SK-N-SH (cell line): ENCODE measurements at regions not wholly inside any gene's neighbourhood (a gene's known extent, or its start where the extent isn't known, plus 50 kb on each side); places are given as distances from the start of the nearest gene placed in this dataset.

Source experiments
- FOXJ3 ChIP-seq: sonication (generic); formaldehyde crosslinking; IDR thresholded peaks from 2 replicates; pipeline ENCODE4 v1.5.1; 2020; ENCODE audit warnings: mild to moderate bottlenecking, missing genetic modification reagents
- FOXM1 ChIP-seq: IDR thresholded peaks from 2 replicates; pipeline ENCODE4 v1.4.0; 2012; ENCODE audit warnings: low read depth, mild to moderate bottlenecking
- NRF1 ChIP-seq: IDR thresholded peaks from 2 replicates; pipeline ENCODE4 v1.6.1; 2012; ENCODE audit warnings: low read depth, mild to moderate bottlenecking, low read length
- POLR2AphosphoS5 ChIP-seq: IDR thresholded peaks from 2 replicates; pipeline ENCODE4 v1.6.1; 2012; ENCODE audit warnings: low read depth, low read length
- RFX5 ChIP-seq: IDR thresholded peaks from 2 replicates; pipeline ENCODE4 v1.6.1; 2012; ENCODE audit warnings: mild to moderate bottlenecking, improper control_type of control experiment, low read length
- SMC3 ChIP-seq: IDR thresholded peaks from 2 replicates; pipeline ENCODE4 v1.6.1; 2012; ENCODE audit warnings: low read depth, low read length, improper control_type of control experiment
- TF ChIP-seq, protein P1 (sequence below): fragments of 200-600 bp; sonication (generic); IDR thresholded peaks from 2 replicates; pipeline ENCODE4 v1.6.1; 2017; ENCODE audit warnings: antibody characterized with exemption, mild to moderate bottlenecking, moderate library complexity
- TF ChIP-seq, protein P2 (sequence below): fragments of 150-350 bp; IDR thresholded peaks from 2 replicates; pipeline ENCODE4 v1.6.1; 2017; ENCODE audit warnings: antibody characterized with exemption, low read length, low read depth, borderline replicate concordance
- TF ChIP-seq, protein P3 (sequence below): IDR thresholded peaks from 2 replicates; pipeline ENCODE4 v1.4.0; 2012; ENCODE audit warnings: low read depth
- TF ChIP-seq, protein P4 (sequence below): IDR thresholded peaks from 2 replicates; pipeline ENCODE4 v1.4.0; 2012; ENCODE audit warnings: low read depth, borderline replicate concordance

DNA sequence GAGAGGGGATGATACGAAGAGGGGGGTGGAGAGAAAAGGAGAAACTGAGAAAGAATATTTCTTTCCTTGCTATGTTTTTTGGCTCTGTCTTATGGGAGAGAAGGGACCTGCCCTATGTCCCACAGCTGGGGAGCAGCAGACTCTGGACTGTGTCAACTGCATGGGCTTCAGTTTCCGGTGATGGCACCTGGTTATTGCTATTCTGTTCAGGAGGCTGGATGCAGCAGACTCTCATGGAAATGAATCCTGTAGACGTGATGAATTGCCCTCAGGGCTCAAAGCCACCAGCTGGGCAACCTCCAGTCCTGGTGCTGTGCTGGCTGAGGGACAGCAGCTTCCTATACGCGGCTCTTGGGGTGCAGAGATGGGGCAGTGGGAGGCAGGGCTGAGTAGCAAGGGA, 121.2 kb downstream of the HAPSTR1 start:
- TF ChIP-seq POLR2AphosphoS5 (no peak), RFX5 (no peak), NRF1 (no peak), FOXJ3 (CRISPR knock-in tag) (no peak), SMC3 (no peak), FOXM1 (no peak)
- TF ChIP-seq, protein P1, sequence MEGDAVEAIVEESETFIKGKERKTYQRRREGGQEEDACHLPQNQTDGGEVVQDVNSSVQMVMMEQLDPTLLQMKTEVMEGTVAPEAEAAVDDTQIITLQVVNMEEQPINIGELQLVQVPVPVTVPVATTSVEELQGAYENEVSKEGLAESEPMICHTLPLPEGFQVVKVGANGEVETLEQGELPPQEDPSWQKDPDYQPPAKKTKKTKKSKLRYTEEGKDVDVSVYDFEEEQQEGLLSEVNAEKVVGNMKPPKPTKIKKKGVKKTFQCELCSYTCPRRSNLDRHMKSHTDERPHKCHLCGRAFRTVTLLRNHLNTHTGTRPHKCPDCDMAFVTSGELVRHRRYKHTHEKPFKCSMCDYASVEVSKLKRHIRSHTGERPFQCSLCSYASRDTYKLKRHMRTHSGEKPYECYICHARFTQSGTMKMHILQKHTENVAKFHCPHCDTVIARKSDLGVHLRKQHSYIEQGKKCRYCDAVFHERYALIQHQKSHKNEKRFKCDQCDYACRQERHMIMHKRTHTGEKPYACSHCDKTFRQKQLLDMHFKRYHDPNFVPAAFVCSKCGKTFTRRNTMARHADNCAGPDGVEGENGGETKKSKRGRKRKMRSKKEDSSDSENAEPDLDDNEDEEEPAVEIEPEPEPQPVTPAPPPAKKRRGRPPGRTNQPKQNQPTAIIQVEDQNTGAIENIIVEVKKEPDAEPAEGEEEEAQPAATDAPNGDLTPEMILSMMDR, result no peak
- TF ChIP-seq, protein P2, sequence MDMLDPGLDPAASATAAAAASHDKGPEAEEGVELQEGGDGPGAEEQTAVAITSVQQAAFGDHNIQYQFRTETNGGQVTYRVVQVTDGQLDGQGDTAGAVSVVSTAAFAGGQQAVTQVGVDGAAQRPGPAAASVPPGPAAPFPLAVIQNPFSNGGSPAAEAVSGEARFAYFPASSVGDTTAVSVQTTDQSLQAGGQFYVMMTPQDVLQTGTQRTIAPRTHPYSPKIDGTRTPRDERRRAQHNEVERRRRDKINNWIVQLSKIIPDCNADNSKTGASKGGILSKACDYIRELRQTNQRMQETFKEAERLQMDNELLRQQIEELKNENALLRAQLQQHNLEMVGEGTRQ, result no peak
- TF ChIP-seq, protein P3, sequence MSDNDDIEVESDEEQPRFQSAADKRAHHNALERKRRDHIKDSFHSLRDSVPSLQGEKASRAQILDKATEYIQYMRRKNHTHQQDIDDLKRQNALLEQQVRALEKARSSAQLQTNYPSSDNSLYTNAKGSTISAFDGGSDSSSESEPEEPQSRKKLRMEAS, result no peak
- TF ChIP-seq, protein P4, sequence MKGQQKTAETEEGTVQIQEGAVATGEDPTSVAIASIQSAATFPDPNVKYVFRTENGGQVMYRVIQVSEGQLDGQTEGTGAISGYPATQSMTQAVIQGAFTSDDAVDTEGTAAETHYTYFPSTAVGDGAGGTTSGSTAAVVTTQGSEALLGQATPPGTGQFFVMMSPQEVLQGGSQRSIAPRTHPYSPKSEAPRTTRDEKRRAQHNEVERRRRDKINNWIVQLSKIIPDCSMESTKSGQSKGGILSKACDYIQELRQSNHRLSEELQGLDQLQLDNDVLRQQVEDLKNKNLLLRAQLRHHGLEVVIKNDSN, result no peak
